A549 (cell line): ENCODE measurements at regions not wholly inside any gene's neighbourhood (a gene's known extent, or its start where the extent isn't known, plus 50 kb on each side); places are given as distances from the start of the nearest gene placed in this dataset.

ENCODE experiments used
- CEBPB ChIP-seq, 2 experiments: fragments of >200 bp in 1 of 2; sonication (Bioruptor Twin) in 1 of 2; formaldehyde crosslinking in 1 of 2; IDR thresholded peaks; 2 replicates each; pipeline ENCODE4 v1.6.1; 2012 to 2016
- CHD4 ChIP-seq: fragments of 200-600 bp; sonication (generic); IDR thresholded peaks from 2 replicates; pipeline ENCODE4 v1.6.1; 2016; ENCODE audit warnings: antibody characterized with exemption, mild to moderate bottlenecking, borderline replicate concordance
- EP300 ChIP-seq, 2 experiments: fragments of >200 bp; sonication (Bioruptor Twin); formaldehyde crosslinking; IDR thresholded peaks; 2 replicates in 1 of 2; 3 replicates in 1 of 2; pipeline ENCODE4 v1.6.1; 2016 to 2017
- MAX ChIP-seq: IDR thresholded peaks from 2 replicates; pipeline ENCODE4 v1.6.1; 2012
- PBX3 ChIP-seq: IDR thresholded peaks from 2 replicates; pipeline ENCODE4 v1.6.1; 2012
- POLR2AphosphoS2 ChIP-seq: conservative IDR thresholded peaks from 2 replicates; pipeline ENCODE4 v1.6.1; 2012; ENCODE audit warnings: low read length, improper control_type of control experiment, inconsistent platforms
- RAD21 ChIP-seq, 2 experiments: fragments of >200 bp in 1 of 2; sonication (Bioruptor Twin) in 1 of 2; formaldehyde crosslinking in 1 of 2; IDR thresholded peaks in 1 of 2; conservative IDR thresholded peaks in 1 of 2; 2 replicates in 1 of 2; 3 replicates in 1 of 2; pipeline ENCODE4 v1.6.1; 2012 to 2018; ENCODE audit warnings: inconsistent platforms in 1 of 2
- TFCP2L1 ChIP-seq: fragments of 250-450 bp; sonication (Bioruptor Pico); IDR thresholded peaks from 2 replicates; pipeline ENCODE4 v1.5.0; 2021; ENCODE audit warnings: mild to moderate bottlenecking
- TF ChIP-seq, protein P1 (sequence below): fragments of >200 bp; sonication (Bioruptor Twin); formaldehyde crosslinking; IDR thresholded peaks from 3 replicates; pipeline ENCODE4 v1.5.1; 2016

GRCh38 chr13:99896369-99897075 is 75.0 kb downstream of the ZIC5 start:
- TF ChIP-seq MAX (no peak), CEBPB (IDR thresholded peaks at IDR 0.05) (no peak), PBX3 (no peak), RAD21 (conservative IDR thresholded peaks at IDR 0.05 in 1 of 2, IDR thresholded peaks at IDR 0.05 in 1 of 2) (no peak), POLR2AphosphoS2 (no peak), TFCP2L1 (CRISPR knock-in tag) (no peak), EP300 (IDR thresholded peaks at IDR 0.05) (no peak), CHD4 (no peak)
- TF ChIP-seq, protein P1, sequence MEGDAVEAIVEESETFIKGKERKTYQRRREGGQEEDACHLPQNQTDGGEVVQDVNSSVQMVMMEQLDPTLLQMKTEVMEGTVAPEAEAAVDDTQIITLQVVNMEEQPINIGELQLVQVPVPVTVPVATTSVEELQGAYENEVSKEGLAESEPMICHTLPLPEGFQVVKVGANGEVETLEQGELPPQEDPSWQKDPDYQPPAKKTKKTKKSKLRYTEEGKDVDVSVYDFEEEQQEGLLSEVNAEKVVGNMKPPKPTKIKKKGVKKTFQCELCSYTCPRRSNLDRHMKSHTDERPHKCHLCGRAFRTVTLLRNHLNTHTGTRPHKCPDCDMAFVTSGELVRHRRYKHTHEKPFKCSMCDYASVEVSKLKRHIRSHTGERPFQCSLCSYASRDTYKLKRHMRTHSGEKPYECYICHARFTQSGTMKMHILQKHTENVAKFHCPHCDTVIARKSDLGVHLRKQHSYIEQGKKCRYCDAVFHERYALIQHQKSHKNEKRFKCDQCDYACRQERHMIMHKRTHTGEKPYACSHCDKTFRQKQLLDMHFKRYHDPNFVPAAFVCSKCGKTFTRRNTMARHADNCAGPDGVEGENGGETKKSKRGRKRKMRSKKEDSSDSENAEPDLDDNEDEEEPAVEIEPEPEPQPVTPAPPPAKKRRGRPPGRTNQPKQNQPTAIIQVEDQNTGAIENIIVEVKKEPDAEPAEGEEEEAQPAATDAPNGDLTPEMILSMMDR: no peak
